Urinary bladder (tissue), 3 donors: ENCODE measurements at regions not wholly inside any gene's neighbourhood (a gene's known extent, or its start where the extent isn't known, plus 50 kb on each side); places are given as distances from the start of the nearest gene placed in this dataset.

Experiments
- DNase-seq: peaks from one replicate; pipeline ENCODE4 v3.0.0-alpha.2; 2015; ENCODE audit errors: extremely low spot score
- H3K27ac ChIP-seq: one replicate; pipeline ENCODE4 v1.5.1; 2013; ENCODE audit warnings: low read depth, mild to moderate bottlenecking, moderate library complexity
- H3K36me3 ChIP-seq: one replicate; pipeline ENCODE4 v1.6.1; 2013; ENCODE audit warnings: mild to moderate bottlenecking, moderate library complexity; ENCODE audit not compliant: insufficient read depth
- H3K4me1 ChIP-seq: one replicate; pipeline ENCODE4 v1.6.1; 2013; ENCODE audit warnings: mild to moderate bottlenecking, moderate library complexity; ENCODE audit not compliant: insufficient read depth
- H3K4me3 ChIP-seq: one replicate; pipeline ENCODE4 v1.5.1; 2013; ENCODE audit warnings: low read depth, low read length
- WGBS: extraction: QIAGEN DNeasy Blood & Tissue Kit; methylation state at CpG from one replicate; pipeline ENCODE4 v1.1.7; 2013; 5-methylcytosine and 5-hydroxymethylcytosine counted together
- donor health status: healthy with polysubstance abuse.
- donor health status: healthy.

DNA sequence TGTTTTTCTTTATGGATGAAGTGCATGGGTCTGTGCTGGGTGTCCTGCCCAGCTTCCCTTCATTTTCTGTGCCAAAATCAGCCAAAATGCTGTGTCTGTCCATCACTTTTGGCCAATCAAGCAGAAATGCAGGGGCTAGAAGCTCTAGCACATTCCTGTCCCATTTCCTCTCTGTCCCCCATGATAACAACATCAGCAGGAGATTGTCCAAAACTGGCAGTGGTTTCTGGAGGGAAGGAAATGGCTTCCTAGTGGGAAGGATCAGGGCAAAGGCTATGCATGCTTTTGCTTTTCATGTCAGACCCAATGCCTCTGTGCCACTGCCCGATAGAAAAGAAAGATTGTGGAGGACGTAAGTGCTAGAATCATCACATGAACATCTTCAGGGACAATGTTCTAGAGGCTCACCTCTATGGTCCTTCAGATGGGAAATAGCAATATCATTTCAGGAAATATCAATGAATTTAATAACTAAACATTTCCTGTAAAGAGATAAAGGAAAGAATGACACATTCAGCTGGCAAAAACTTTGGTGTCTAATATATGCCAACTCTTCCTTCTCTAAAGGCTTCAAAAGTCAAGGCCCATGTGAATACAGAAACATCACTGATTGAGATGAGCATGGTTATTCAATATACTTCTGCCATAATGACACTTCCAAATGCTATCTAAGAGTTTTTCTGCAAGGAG is 107.5 kb downstream of the SETD4 start:
- DNase-seq = no peak
- Histone ChIP-seq H3K4me1 (no peaks in the 10 kb centered on the region), H3K36me3 (no peaks in the 10 kb centered on the region), H3K27ac (no peak overlapping the region), H3K4me3 (no peak overlapping the region)
- WGBS = 92% methylated on average over 2 of the region's 2 CpGs

DNA sequence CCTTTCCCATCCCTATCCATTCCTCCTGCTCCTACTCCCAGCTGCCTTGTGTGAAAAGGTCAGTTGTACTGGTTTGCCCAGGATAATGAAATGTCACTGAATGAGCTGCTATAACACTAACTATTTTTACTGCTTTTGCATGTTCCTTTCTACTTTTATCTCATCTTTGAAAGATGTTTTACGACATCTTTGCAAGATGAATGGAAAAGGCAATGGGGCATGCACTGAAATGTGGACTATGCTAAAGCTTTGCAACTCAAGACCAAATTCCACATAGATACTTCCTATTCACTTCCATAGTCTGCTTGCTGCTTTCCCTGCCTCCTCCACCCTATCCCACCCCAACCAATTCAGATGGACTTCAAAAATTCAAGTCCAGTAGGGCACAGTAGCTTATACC is 111.3 kb downstream of the SETD4 start:
- 49% methylated on average over 1 of the region's 1 CpG for WGBS
- Histone ChIP-seq H3K4me3 (no peak overlapping the region), H3K4me1 (no peaks in the 10 kb centered on the region), H3K36me3 (no peaks in the 10 kb centered on the region), H3K27ac (no peak overlapping the region)
- DNase-seq = no peak

GRCh38 chr21:35945089-35945671 is 115.1 kb downstream of the SETD4 start:
- Histone ChIP-seq H3K36me3 (no peaks in the 10 kb centered on the region), H3K4me3 (no peak overlapping the region), H3K27ac (no peak overlapping the region), H3K4me1 (no peaks in the 10 kb centered on the region)
- WGBS = 59% methylated on average over 6 of the region's 6 CpGs
- no peak for DNase-seq

DNA sequence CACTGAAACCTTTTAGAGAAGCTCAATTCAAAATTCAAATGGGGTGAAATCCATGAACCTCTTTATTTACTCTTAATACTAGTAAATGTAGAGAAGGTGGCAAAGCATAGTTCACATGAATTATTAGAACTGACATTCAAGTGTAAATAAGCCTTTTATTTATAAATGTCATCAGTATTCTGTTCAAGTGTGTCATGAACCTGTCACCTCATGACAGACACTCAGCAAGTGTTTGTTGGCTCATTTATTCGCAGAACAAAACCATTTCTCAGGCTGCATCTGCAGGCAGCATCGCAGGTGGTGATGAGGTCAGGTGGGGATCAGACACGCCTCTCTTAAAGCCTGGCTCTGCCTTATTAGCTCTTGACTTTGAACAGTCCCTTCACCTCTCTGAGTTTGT is 116.6 kb downstream of the SETD4 start:
- 83% methylated on average over 3 of the region's 3 CpGs for WGBS
- Histone ChIP-seq H3K4me1 (no peaks in the 10 kb centered on the region), H3K27ac (no peak overlapping the region), H3K4me3 (no peak overlapping the region), H3K36me3 (no peaks in the 10 kb centered on the region)
- DNase-seq = no peak

DNA sequence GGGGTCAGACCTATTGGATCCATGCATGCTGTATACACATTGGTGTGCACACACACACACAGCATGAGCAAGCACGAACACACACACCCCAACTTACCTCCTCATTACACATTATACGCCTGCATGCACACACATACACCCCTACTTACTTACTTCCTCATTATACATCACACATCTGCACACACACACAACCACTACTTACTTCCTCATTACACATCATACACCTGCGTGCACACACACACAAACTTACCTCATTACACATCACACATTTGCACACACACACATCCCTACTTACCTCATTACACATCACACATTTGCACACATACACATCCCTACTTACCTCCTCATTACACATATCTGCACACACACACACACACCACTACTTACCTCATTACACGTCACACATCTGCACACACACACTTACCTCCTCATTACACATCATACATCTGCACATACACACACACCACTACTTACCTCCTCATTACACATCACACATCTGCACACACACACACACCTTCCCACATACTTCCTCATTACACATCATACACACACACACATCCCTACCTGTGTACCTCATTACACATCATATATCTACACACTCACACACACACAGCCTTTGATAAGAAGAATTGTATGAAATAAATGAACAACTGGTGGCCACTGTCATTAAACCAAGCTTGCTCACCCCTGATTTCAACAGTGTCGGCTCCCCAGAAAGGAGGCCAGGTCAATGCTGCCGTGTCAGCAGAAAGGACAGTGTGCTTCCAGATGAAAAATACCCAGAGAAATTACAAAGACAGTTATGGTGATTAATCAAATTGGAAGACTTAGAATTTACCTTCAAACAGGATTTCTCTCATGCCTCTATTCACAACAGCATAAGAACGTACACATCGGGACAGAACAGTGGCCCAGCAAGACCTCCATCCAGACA is 117.8 kb downstream of the SETD4 start:
- Histone ChIP-seq H3K36me3 (no peaks in the 10 kb centered on the region), H3K27ac (no peak overlapping the region), H3K4me3 (no peak overlapping the region), H3K4me1 (no peaks in the 10 kb centered on the region)
- DNase-seq = no peak
- WGBS = 87% methylated on average over 8 of the region's 8 CpGs

DNA sequence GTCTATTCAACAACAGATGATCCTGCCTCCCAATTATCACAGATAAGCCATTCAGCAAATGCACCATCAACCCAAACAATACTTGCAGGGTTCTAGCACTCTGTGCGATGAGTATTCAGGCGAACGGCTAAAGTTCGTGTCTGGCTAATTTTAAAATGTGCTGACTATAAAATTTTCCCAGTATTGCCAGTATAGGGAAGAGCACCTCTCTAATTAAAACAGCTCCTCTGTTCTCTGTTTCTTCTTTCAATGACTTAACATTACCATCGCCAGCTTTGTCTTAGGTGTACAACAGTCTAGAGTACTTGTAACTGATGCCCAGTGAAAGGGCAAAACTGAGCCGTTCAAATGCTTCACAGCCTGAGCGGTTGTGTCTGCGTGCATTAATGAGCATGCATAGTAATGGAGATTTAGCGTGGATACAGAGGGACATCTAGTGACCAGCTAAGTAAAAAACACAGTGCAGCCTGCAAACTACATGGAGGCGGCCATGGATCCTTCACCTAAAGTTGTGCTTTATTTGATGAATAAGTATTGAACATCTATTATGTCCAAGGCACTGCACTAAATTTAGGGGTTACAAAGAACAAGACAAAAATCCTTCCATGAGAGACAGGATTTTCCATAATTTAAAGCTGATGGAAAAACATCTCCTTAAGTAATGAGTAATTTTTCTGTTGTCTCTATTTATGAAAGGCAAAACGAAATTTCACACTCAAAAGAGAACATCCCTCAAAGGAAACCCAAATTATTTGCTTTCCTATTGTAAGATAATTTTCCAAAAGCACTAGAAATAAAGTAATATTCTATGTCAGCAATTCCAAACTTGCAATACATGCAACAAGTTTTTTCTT is 120.0 kb downstream of the SETD4 start:
- WGBS = 24% methylated on average over 11 of the region's 11 CpGs
- no peak overlapping the region for H3K27ac ChIP-seq
- no peaks in the 10 kb centered on the region for H3K4me1 ChIP-seq
- H3K4me3 ChIP-seq = no peak overlapping the region
- DNase-seq = peak; percentile 45
- no peaks in the 10 kb centered on the region for H3K36me3 ChIP-seq

DNA sequence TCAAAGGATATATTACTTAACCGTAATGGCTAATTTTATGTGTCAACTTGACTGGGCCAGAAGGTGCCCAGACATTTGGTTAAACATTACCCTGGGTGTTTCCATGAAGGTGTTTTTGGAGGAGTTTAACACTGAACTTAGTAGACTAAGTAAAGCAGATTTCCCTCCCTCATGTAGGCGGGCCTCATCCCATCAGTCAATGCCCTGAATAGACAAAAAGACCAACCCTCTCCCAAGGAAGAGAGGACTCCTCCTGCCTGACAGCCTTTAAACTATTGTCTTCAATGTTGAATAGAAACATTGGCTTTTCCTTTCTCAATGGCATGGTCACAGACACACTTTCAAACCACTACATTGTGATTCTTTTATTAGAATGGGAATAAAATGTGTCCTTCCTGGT is 121.9 kb downstream of the SETD4 start:
- WGBS = 98% methylated on average over 2 of the region's 2 CpGs
- H3K4me1 ChIP-seq = no peaks in the 10 kb centered on the region
- H3K36me3 ChIP-seq = no peaks in the 10 kb centered on the region
- H3K27ac ChIP-seq = no peak overlapping the region
- H3K4me3 ChIP-seq = no peak overlapping the region
- DNase-seq = no peak

DNA sequence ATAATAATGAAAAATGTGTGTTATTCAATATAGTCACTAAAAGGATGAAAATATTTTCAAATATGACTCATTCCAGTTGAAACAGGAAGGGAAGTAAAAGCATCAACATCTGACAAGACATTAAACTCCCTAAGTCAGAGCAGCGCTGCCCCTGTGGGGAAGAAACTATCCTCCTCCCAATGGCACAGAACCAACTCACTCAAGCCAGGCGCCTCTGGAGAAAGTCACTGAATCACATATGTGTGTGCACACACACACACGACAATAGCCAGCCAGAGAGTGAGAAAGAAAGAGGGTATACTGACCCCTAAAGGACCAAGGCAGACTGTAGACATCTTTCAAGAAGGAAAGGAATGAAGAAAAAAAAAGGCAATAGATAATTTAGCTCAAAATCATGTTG is 126.9 kb downstream of the SETD4 start:
- H3K36me3 ChIP-seq = no peaks in the 10 kb centered on the region
- DNase-seq = peak; percentile 41
- no peaks in the 10 kb centered on the region for H3K4me1 ChIP-seq
- H3K4me3 ChIP-seq = no peak overlapping the region
- no peak overlapping the region for H3K27ac ChIP-seq
- WGBS = 17% methylated on average over 3 of the region's 3 CpGs

GRCh38 chr21:35932232-35932911 is 128.0 kb downstream of the SETD4 start:
- WGBS = 28% methylated on average over 11 of the region's 11 CpGs
- peak; percentile 57 for DNase-seq
- H3K27ac ChIP-seq = no peak overlapping the region
- H3K36me3 ChIP-seq = no peaks in the 10 kb centered on the region
- no peak overlapping the region for H3K4me3 ChIP-seq
- no peaks in the 10 kb centered on the region for H3K4me1 ChIP-seq

GRCh38 chr21:35929901-35930300 is 130.4 kb downstream of the SETD4 start:
- 77% methylated on average over 6 of the region's 6 CpGs for WGBS

GRCh38 chr21:35927262-35927661 is 133.1 kb downstream of the SETD4 start:
- no peak overlapping the region for H3K4me3 ChIP-seq
- 54% methylated on average over 7 of the region's 7 CpGs for WGBS
- no peaks in the 10 kb centered on the region for H3K4me1 ChIP-seq
- no peak for DNase-seq
- no peak overlapping the region for H3K27ac ChIP-seq
- H3K36me3 ChIP-seq = no peaks in the 10 kb centered on the region

More at GRCh38 chr21:35929901-35930300, 130.4 kb downstream of the SETD4 start:
- Histone ChIP-seq H3K4me3 (no peak overlapping the region), H3K27ac (no peak overlapping the region), H3K4me1 (no peaks in the 10 kb centered on the region), H3K36me3 (no peaks in the 10 kb centered on the region)
- DNase-seq = no peak

DNA sequence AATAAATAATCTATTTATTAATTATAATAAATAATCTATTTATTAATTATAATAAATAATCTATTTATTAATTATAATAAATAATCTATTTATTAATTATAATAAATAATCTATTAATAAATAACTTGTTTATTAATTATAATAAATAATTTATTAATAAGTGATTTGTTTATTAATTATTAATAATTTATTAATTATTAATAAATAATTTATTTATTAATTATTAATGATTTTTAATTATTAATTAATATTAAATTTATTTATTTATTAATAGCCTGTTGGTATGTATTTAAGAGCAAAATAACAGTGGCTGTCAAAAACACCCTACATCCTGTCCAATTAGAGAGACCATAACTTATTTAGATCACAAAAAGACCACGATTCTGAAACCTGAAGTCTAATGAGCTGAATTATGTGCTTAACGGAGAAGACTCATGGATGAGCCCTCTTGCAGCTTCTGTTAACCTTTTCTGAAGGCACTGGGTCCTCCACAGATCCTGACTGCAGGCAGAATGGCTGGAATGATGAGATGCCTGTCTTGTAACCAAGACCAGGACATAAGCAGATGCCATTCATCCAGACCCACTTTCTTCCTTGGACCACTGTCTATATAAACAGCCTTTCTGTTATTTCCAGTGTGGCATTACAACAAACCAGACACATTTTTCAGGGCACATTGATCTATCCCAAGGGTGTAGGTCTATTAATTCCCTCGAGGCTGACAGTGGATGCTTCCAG is 134.2 kb downstream of the SETD4 start:
- Histone ChIP-seq H3K4me1 (no peaks in the 10 kb centered on the region), H3K27ac (no peak overlapping the region)
- DNase-seq = no peak

More for the DNA sequence above, 134.2 kb downstream of the SETD4 start:
- Histone ChIP-seq H3K36me3 (no peaks in the 10 kb centered on the region), H3K4me3 (no peak overlapping the region)
- 69% methylated on average over 3 of the region's 3 CpGs for WGBS
